ENCODE measurements at regions not wholly inside any gene's neighbourhood (a gene's known extent, or its start where the extent isn't known, plus 50 kb on each side); places are given as distances from the start of the nearest gene placed in this dataset.

DNA sequence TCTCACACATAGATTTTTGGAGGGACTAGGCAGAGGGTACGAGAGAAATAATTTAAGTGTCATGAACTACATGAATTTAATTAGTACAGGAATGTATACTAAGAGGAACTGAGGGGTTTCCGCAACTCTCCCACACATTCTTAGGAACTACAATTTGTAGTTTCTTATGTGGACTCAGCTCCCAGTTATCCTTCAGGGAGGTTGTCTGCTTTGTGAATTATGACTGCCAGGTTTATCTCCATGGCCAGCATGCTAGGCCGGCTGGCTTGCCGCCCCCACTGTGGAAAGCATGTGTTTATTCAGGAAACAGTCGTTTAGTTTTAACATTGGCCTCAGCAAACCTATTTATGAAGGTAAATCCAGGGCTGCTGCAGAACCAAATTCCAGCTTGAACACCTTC, 415.0 kb downstream of the KCTD16 start:
- H3K9me3 ChIP-seq (ENCODE audit: insufficient read depth, low read length, severe bottlenecking), result no peaks in the 10 kb centered on the region
- H3K4me3 ChIP-seq (ENCODE audit: low read depth in 1 of 2, low read length in 2 of 2), result no peak overlapping the region
- no peaks in the 10 kb centered on the region for H3K79me2 ChIP-seq (ENCODE audit: insufficient read depth, low read length)
- H3K27me3 ChIP-seq (ENCODE audit: insufficient read depth, low read length, poor library complexity), result no peaks in the 10 kb centered on the region
- ATAC-seq (ENCODE audit: insufficient read depth, low read depth) (no peak), DNase-seq (no peak)
- no peak overlapping the region for H3K4me2 ChIP-seq (ENCODE audit: insufficient read depth, low read length)
- no peaks in the 10 kb centered on the region for H4K20me1 ChIP-seq (ENCODE audit: insufficient read depth, low read length)
- H3K4me1 ChIP-seq (ENCODE audit: insufficient read depth, low read length), result no peaks in the 10 kb centered on the region
- no peak overlapping the region for H3K27ac ChIP-seq (ENCODE audit: low read length)
- TF ChIP-seq EZH2 (IDR thresholded peaks at IDR 0.05; ENCODE audit: borderline replicate concordance, low read depth, low read length, severe bottlenecking), result no peak
- no peak overlapping the region for H2AFZ ChIP-seq (ENCODE audit: low read depth, low read length)
- no peaks in the 10 kb centered on the region for H3K36me3 ChIP-seq (ENCODE audit: insufficient read depth, low read length)
- no peak overlapping the region for H3K9ac ChIP-seq (ENCODE audit: low read depth, low read length)

DNA sequence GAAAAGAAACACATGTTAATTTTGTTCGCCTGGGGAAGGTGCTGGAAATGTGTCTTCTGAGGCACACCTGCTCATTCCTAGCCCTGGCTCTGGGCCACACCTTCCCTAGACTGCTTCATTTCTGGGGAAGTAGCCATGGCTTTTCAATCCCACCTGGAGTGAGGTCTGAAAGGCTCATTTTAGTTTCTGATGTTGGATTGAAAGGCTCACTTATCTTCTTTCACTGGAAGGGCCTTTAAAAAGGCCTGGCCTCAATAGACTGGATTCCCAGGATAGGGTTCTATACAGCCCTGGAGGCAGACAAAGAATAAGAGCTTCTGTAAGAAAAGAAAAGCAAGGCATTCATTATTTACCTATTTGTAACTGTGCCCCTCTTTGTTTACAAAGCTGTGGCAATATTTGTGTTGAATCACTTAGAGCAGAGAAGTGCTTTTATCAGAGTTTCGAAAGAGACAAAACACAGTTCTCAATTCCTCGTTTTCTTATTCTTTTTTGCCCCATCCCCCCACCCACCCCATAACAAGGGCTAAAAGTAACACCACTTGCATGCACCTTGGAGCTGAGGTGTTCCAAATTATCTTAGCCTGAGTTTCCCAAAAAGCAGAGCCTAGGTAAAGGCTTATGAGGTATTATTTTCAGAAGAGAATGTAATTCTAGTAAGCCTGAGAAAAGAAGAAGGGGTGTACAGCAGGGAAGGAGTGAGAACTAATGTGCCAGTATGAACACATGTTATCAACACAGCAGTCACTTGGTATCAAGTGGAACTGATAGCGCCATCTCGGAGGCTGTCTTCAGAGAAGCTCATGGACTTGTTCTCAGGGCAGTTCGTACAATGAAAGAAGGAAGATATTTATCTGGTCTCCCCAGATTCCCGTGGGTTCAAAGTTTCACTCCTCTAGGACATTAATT, 413.1 kb downstream of the KCTD16 start:
- no peak overlapping the region for H3K4me2 ChIP-seq (ENCODE audit: insufficient read depth, low read length)
- H3K9ac ChIP-seq (ENCODE audit: low read depth, low read length), result no peak overlapping the region
- H4K20me1 ChIP-seq (ENCODE audit: insufficient read depth, low read length), result no peaks in the 10 kb centered on the region
- no peak for ATAC-seq (ENCODE audit: insufficient read depth, low read depth)
- H2AFZ ChIP-seq (ENCODE audit: low read depth, low read length), result no peak overlapping the region
- no peak overlapping the region for H3K27ac ChIP-seq (ENCODE audit: low read length)
- no peak overlapping the region for H3K4me3 ChIP-seq (ENCODE audit: low read depth in 1 of 2, low read length in 2 of 2)
- H3K36me3 ChIP-seq (ENCODE audit: insufficient read depth, low read length), result no peaks in the 10 kb centered on the region
- H3K4me1 ChIP-seq (ENCODE audit: insufficient read depth, low read length), result no peaks in the 10 kb centered on the region
- no peaks in the 10 kb centered on the region for H3K79me2 ChIP-seq (ENCODE audit: insufficient read depth, low read length)
- TF ChIP-seq, protein P1, sequence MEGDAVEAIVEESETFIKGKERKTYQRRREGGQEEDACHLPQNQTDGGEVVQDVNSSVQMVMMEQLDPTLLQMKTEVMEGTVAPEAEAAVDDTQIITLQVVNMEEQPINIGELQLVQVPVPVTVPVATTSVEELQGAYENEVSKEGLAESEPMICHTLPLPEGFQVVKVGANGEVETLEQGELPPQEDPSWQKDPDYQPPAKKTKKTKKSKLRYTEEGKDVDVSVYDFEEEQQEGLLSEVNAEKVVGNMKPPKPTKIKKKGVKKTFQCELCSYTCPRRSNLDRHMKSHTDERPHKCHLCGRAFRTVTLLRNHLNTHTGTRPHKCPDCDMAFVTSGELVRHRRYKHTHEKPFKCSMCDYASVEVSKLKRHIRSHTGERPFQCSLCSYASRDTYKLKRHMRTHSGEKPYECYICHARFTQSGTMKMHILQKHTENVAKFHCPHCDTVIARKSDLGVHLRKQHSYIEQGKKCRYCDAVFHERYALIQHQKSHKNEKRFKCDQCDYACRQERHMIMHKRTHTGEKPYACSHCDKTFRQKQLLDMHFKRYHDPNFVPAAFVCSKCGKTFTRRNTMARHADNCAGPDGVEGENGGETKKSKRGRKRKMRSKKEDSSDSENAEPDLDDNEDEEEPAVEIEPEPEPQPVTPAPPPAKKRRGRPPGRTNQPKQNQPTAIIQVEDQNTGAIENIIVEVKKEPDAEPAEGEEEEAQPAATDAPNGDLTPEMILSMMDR (IDR thresholded peaks at IDR 0.05; ENCODE audit: borderline replicate concordance, extremely low read depth, low read length, poor library complexity, severe bottlenecking), result no peak
- DNase-seq, result no peak
- H3K27me3 ChIP-seq (ENCODE audit: insufficient read depth, low read length, poor library complexity), result no peaks in the 10 kb centered on the region
- no peaks in the 10 kb centered on the region for H3K9me3 ChIP-seq (ENCODE audit: insufficient read depth, low read length, severe bottlenecking)

DNA sequence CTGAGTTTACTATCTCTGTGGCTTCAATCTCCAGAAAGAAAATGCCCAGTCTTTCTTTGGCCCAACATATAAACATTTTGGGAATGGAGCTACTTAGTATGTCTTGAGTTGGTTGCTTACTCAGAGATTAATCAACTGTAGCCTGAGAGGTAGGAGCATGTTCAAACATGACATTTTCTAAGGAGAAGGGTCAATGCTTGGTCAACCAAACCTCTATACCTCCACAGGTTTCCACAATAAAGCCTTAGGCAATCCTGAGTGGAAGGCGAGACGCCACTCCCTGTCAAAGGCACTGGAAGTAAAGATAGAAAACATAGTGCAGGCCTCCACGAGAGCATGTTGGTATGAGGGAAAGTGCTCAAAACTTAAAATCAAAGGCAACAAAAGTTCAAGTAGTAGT, 411.4 kb downstream of the KCTD16 start:
- no peak for TF ChIP-seq EZH2 (IDR thresholded peaks at IDR 0.05; ENCODE audit: borderline replicate concordance, low read depth, low read length, severe bottlenecking)
- TF ChIP-seq, protein P1 (IDR thresholded peaks at IDR 0.05; ENCODE audit: borderline replicate concordance, extremely low read depth, low read length, poor library complexity, severe bottlenecking), result no peak

DNA sequence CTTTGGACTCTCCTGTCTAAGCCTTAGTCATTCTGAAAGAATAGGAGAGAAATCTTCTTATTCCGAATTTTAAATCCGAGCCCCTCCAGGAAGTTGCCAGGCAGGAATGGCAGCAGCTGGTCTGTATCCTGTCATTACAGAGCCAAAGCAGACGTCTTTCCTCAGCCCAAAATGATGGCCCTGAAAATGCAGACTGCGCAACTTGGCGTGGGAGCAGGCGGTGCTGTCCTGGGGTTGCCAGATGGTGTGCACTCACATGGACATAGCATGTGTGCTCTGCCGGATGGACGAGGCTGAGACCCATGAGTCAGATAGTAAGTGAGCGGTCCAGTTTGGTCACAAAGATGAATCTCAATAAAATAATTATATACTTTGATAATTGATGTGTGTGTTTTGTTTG, 410.4 kb downstream of the KCTD16 start:
- Histone ChIP-seq H4K20me1 (ENCODE audit: insufficient read depth, low read length) (no peaks in the 10 kb centered on the region), H3K36me3 (ENCODE audit: insufficient read depth, low read length) (no peaks in the 10 kb centered on the region), H3K4me3 (ENCODE audit: low read depth in 1 of 2, low read length in 2 of 2) (no peak overlapping the region), H3K79me2 (ENCODE audit: insufficient read depth, low read length) (no peaks in the 10 kb centered on the region), H3K9ac (ENCODE audit: low read depth, low read length) (no peak overlapping the region), H3K4me1 (ENCODE audit: insufficient read depth, low read length) (no peaks in the 10 kb centered on the region), H3K4me2 (ENCODE audit: insufficient read depth, low read length) (no peak overlapping the region), H3K9me3 (ENCODE audit: insufficient read depth, low read length, severe bottlenecking) (no peaks in the 10 kb centered on the region), H3K27me3 (ENCODE audit: insufficient read depth, low read length, poor library complexity) (no peaks in the 10 kb centered on the region), H3K27ac (ENCODE audit: low read length) (no peak overlapping the region), H2AFZ (ENCODE audit: low read depth, low read length) (no peak overlapping the region)
- ATAC-seq (ENCODE audit: insufficient read depth, low read depth), result no peak
- no peak for DNase-seq
- TF ChIP-seq, protein P1 (IDR thresholded peaks at IDR 0.05; ENCODE audit: borderline replicate concordance, extremely low read depth, low read length, poor library complexity, severe bottlenecking), result no peak
- no peak for TF ChIP-seq EZH2 (IDR thresholded peaks at IDR 0.05; ENCODE audit: borderline replicate concordance, low read depth, low read length, severe bottlenecking)

More for the DNA sequence above, 411.4 kb downstream of the KCTD16 start:
- H3K4me1 ChIP-seq (ENCODE audit: insufficient read depth, low read length), result no peaks in the 10 kb centered on the region
- H3K27me3 ChIP-seq (ENCODE audit: insufficient read depth, low read length, poor library complexity), result no peaks in the 10 kb centered on the region
- no peaks in the 10 kb centered on the region for H4K20me1 ChIP-seq (ENCODE audit: insufficient read depth, low read length)
- H2AFZ ChIP-seq (ENCODE audit: low read depth, low read length), result no peak overlapping the region
- no peaks in the 10 kb centered on the region for H3K9me3 ChIP-seq (ENCODE audit: insufficient read depth, low read length, severe bottlenecking)
- H3K36me3 ChIP-seq (ENCODE audit: insufficient read depth, low read length), result no peaks in the 10 kb centered on the region
- H3K4me2 ChIP-seq (ENCODE audit: insufficient read depth, low read length), result no peak overlapping the region
- no peak overlapping the region for H3K4me3 ChIP-seq (ENCODE audit: low read depth in 1 of 2, low read length in 2 of 2)
- no peak overlapping the region for H3K27ac ChIP-seq (ENCODE audit: low read length)
- ATAC-seq (ENCODE audit: insufficient read depth, low read depth), result no peak
- no peaks in the 10 kb centered on the region for H3K79me2 ChIP-seq (ENCODE audit: insufficient read depth, low read length)
- DNase-seq, result no peak
- H3K9ac ChIP-seq (ENCODE audit: low read depth, low read length), result no peak overlapping the region
